ENCODE measurements at regions not wholly inside any gene's neighbourhood (a gene's known extent, or its start where the extent isn't known, plus 50 kb on each side); places are given as distances from the start of the nearest gene placed in this dataset.

DNA sequence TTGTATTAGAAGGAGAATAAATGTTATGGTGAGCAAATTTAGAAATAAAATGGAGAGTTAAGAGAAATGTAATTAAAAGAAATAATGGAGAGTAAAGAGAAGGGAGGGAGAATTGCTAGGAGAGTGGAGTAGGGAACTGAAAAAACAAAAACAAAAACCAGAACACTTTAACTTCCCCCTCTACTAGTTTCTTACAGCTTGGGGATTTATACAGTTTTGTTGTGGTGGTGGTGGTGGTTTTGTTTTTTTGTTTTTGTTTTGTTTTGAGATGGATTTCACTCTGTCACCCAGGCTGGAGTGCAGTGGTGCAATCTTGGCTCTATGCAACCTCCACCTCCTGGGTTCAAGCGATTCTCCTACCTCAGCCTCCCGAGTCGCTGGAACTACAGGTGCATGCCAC, 322.4 kb downstream of the TMEM167A start:
- DNase-seq (ENCODE audit: low read depth), result no peak
- no peak overlapping the region for H3K4me3 ChIP-seq (ENCODE audit: low read depth, low read length)
- TF ChIP-seq CTCF (IDR thresholded peaks at IDR 0.05; ENCODE audit: insufficient read depth, low read depth, low read length), result no peak

- no peak for DNase-seq (ENCODE audit: low read depth)
- H3K4me3 ChIP-seq (ENCODE audit: low read depth, low read length), result no peak overlapping the region
- TF ChIP-seq CTCF (IDR thresholded peaks at IDR 0.05; ENCODE audit: insufficient read depth, low read depth, low read length), result no peak
Observed at GRCh38 chr5:82754036-82754746, 323.0 kb downstream of the TMEM167A start.

DNA sequence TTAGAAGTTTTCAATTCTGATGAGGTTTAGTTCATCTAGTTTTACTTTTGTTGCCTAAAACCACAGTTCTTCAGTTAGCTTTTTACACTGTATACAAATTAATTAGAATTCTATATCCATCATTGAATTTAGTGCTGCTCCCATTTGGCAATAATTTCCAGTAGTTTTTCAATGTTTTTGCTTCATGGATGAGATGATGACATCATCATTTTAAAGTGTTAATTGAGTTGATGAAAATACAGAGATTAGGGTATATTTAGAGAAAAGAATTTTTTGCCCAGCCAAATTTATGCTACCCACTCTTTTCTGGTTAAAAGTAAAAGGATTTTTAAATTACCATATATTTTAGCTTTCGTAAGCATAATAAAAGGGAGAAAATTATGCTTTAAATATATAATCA, 323.8 kb downstream of the TMEM167A start:
- DNase-seq (ENCODE audit: low read depth), result no peak
- TF ChIP-seq CTCF (IDR thresholded peaks at IDR 0.05; ENCODE audit: insufficient read depth, low read depth, low read length), result no peak
- no peak overlapping the region for H3K4me3 ChIP-seq (ENCODE audit: low read depth, low read length)

- TF ChIP-seq CTCF (IDR thresholded peaks at IDR 0.05; ENCODE audit: insufficient read depth, low read depth, low read length), result no peak
- DNase-seq (ENCODE audit: low read depth), result no peak
- no peak overlapping the region for H3K4me3 ChIP-seq (ENCODE audit: low read depth, low read length)
Observed at GRCh38 chr5:82749461-82749820, 327.8 kb downstream of the TMEM167A start.

DNA sequence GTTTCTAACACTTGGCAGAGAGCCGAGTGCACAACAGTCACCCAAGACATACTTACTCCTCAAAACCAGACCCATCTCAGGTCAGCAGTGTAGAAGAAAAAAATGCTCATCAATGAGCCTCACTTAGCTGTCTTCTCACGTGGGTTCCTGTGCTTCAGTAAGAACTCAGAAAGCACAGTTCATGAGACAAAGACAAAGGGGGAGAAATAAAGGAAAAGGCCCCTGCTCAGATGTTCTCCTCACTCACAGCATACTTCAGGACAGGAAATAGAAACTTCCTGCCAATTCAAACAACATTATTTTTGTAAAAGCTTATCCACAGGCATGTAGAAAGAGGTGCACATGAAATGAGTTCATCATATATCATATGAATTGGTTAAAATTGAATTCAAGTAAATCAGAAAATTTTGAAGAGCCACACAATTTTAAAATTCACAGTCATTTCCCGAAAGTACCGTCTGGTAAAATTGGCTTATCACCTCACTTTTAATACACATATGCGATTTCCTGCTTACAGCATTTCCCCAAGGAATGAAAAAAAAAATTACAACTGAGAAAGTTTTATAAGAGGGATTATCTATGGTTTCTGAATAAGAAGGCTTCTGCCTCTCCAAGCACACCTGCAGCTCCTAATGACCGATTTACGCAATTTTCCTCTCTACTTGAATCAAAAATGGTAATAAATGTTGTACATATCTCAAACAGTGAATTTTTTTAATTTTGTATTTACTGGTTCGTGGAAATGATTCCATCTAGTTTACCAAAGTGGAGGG, 328.3 kb downstream of the TMEM167A start:
- DNase-seq (ENCODE audit: low read depth), result no peak
- no peak for TF ChIP-seq CTCF (IDR thresholded peaks at IDR 0.05; ENCODE audit: insufficient read depth, low read depth, low read length)
- H3K4me3 ChIP-seq (ENCODE audit: low read depth, low read length), result no peak overlapping the region

- TF ChIP-seq CTCF (IDR thresholded peaks at IDR 0.05; ENCODE audit: insufficient read depth, low read depth, low read length), result no peak
- DNase-seq (ENCODE audit: low read depth), result no peak
- no peak overlapping the region for H3K4me3 ChIP-seq (ENCODE audit: low read depth, low read length)
Observed at GRCh38 chr5:82747986-82748385, 329.2 kb downstream of the TMEM167A start.
